Gastroesophageal sphincter (tissue), 3 donors: ENCODE measurements at regions not wholly inside any gene's neighbourhood (a gene's known extent, or its start where the extent isn't known, plus 50 kb on each side); places are given as distances from the start of the nearest gene placed in this dataset.

Source experiments
- EP300 ChIP-seq: sonication (generic); formaldehyde crosslinking; IDR thresholded peaks from one replicate; pipeline ENCODE4 v1.6.1; 2017; ENCODE audit warnings: antibody characterized with exemption, mild to moderate bottlenecking
- POLR2A ChIP-seq, 2 donors: fragments of 450-650 bp; IDR thresholded peaks; one replicate each; pipeline ENCODE4 v1.6.1; 2017; ENCODE audit warnings: antibody characterized with exemption in 2 of 2, mild to moderate bottlenecking in 2 of 2, moderate library complexity in 1 of 2
- TF ChIP-seq, protein P1 (sequence below), 4 experiments: fragments of 200-600 bp in 2 of 4; fragments of 450-650 bp in 2 of 4; sonication (generic) in 1 of 4; IDR thresholded peaks; one replicate each; pipeline ENCODE4 v1.5.1; 2017 to 2019; ENCODE audit warnings: antibody characterized with exemption in 4 of 4, mild to moderate bottlenecking in 2 of 4, moderate library complexity in 2 of 4

DNA sequence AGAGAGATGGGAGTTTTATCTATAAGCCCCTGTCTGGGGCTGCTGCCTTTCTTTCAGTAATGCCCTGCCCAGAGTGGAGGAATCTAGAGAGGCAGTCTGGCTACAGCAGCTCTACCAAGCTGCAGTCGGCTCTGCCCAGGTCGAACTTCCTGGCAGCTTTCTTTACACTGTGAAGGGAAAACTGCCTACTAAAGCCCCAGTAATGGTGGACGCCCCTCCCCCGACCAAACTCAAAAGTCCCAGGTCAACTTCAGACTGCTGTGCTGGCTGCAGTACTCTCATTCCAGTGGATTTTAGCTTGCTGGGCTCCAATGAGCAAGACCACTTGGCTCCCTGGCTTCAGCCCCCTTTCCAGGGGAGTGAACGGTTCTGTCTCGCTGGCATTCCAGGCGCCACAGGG is 65.9 kb upstream of the RARB start:
- no peak for TF ChIP-seq POLR2A (IDR thresholded peaks at IDR 0.05)
- TF ChIP-seq, protein P1, sequence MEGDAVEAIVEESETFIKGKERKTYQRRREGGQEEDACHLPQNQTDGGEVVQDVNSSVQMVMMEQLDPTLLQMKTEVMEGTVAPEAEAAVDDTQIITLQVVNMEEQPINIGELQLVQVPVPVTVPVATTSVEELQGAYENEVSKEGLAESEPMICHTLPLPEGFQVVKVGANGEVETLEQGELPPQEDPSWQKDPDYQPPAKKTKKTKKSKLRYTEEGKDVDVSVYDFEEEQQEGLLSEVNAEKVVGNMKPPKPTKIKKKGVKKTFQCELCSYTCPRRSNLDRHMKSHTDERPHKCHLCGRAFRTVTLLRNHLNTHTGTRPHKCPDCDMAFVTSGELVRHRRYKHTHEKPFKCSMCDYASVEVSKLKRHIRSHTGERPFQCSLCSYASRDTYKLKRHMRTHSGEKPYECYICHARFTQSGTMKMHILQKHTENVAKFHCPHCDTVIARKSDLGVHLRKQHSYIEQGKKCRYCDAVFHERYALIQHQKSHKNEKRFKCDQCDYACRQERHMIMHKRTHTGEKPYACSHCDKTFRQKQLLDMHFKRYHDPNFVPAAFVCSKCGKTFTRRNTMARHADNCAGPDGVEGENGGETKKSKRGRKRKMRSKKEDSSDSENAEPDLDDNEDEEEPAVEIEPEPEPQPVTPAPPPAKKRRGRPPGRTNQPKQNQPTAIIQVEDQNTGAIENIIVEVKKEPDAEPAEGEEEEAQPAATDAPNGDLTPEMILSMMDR (IDR thresholded peaks at IDR 0.05) = no peak
- no peak for TF ChIP-seq EP300
